ENCODE measurements at regions not wholly inside any gene's neighbourhood (a gene's known extent, or its start where the extent isn't known, plus 50 kb on each side); places are given as distances from the start of the nearest gene placed in this dataset.

DNA sequence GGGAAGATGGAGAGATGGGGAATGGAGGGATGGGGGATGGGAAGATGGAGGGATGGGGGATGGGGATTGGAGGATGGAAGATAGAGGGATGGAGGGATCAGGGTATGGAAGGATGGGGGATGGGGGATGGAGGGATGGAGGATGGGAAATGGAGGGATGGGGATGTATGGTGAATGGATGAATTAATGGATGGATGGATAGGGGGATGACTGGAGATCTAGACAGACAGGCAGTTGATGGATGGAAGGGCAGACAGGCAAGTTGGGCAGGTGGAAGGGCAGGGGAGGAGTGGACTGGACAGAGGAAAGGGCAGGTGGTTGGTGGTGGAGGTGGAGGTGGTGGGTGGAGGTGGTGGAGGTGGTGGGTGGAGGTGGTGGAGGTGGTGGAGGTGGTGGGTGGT is 167.2 kb downstream of the C9orf50 start:
- no peak for DNase-seq (ENCODE audit: low read depth in 2 of 2)
- no peaks in the 10 kb centered on the region for H3K27me3 ChIP-seq (ENCODE audit: control insufficient read depth, insufficient read depth, low read length)
- no peaks in the 10 kb centered on the region for H3K36me3 ChIP-seq (ENCODE audit: control insufficient read depth, insufficient read depth, low read length)
- H2AFZ ChIP-seq (ENCODE audit: low read length): no peak overlapping the region
- H3K9ac ChIP-seq (ENCODE audit: insufficient read depth, low read length): no peak overlapping the region
- H3K27ac ChIP-seq (ENCODE audit: insufficient read depth, low read length): no peak overlapping the region
- H3K9me3 ChIP-seq (ENCODE audit: control insufficient read depth, insufficient read depth, low read depth, low read length): no peaks in the 10 kb centered on the region
- H3K4me2 ChIP-seq (ENCODE audit: extremely low read depth, insufficient read depth, low read length): no peak overlapping the region
- TF ChIP-seq, protein P1, sequence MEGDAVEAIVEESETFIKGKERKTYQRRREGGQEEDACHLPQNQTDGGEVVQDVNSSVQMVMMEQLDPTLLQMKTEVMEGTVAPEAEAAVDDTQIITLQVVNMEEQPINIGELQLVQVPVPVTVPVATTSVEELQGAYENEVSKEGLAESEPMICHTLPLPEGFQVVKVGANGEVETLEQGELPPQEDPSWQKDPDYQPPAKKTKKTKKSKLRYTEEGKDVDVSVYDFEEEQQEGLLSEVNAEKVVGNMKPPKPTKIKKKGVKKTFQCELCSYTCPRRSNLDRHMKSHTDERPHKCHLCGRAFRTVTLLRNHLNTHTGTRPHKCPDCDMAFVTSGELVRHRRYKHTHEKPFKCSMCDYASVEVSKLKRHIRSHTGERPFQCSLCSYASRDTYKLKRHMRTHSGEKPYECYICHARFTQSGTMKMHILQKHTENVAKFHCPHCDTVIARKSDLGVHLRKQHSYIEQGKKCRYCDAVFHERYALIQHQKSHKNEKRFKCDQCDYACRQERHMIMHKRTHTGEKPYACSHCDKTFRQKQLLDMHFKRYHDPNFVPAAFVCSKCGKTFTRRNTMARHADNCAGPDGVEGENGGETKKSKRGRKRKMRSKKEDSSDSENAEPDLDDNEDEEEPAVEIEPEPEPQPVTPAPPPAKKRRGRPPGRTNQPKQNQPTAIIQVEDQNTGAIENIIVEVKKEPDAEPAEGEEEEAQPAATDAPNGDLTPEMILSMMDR (conservative IDR thresholded peaks at IDR 0.05 in 1 of 2, IDR thresholded peaks at IDR 0.05 in 1 of 2; ENCODE audit: low read depth in 1 of 2, low read length in 2 of 2): no peak
- TF ChIP-seq EZH2 (IDR thresholded peaks at IDR 0.05; ENCODE audit: low read length, missing control alignments): no peak
- H3K4me3 ChIP-seq (replicated peaks in 1 of 4; ENCODE audit: control extremely low read depth in 1 of 4, insufficient read depth in 1 of 4, low read depth in 3 of 4, low read length in 4 of 4): no peak overlapping the region
- H4K20me1 ChIP-seq (ENCODE audit: control insufficient read depth, extremely low read depth, insufficient read depth, low read length): no peaks in the 10 kb centered on the region
- no peaks in the 10 kb centered on the region for H3K79me2 ChIP-seq (ENCODE audit: control insufficient read depth, insufficient read depth, low read length)
- peaks cover 8% of the 10 kb centered on the region for H3K4me1 ChIP-seq (ENCODE audit: control insufficient read depth, extremely low read depth, insufficient read depth, low read length)

DNA sequence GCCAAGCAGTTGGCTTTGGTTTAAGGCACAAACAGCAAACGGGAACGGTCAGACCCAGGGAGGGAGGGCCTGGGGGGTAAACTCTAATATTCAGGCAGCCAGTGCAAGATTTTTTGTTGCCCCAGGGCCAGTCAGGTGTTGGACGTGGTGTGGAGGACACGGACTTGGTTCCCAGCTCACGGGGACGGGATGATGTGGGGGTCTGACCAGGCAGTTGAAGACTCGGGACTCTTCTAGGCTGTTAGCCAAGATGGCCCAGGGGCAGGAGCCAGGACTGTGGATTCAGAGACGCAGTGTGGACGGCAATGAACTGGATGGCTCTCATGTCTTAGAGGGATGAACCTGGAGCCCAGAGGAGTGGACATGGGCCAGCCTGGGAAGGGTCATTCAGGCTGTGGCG is 169.2 kb downstream of the C9orf50 start:
- no peak for TF ChIP-seq EZH2 (IDR thresholded peaks at IDR 0.05; ENCODE audit: low read length, missing control alignments)
- TF ChIP-seq, protein P1 (conservative IDR thresholded peaks at IDR 0.05 in 1 of 2, IDR thresholded peaks at IDR 0.05 in 1 of 2; ENCODE audit: low read depth in 1 of 2, low read length in 2 of 2): no peak
- no peak overlapping the region for H3K9ac ChIP-seq (ENCODE audit: insufficient read depth, low read length)
- no peak for DNase-seq (ENCODE audit: low read depth in 2 of 2)
- no peaks in the 10 kb centered on the region for H3K9me3 ChIP-seq (ENCODE audit: control insufficient read depth, insufficient read depth, low read depth, low read length)
- H3K79me2 ChIP-seq (ENCODE audit: control insufficient read depth, insufficient read depth, low read length): no peaks in the 10 kb centered on the region
- H3K27ac ChIP-seq (ENCODE audit: insufficient read depth, low read length): no peak overlapping the region
- no peak overlapping the region for H3K4me2 ChIP-seq (ENCODE audit: extremely low read depth, insufficient read depth, low read length)
- H3K36me3 ChIP-seq (ENCODE audit: control insufficient read depth, insufficient read depth, low read length): no peaks in the 10 kb centered on the region
- H3K4me3 ChIP-seq (replicated peaks in 1 of 4; ENCODE audit: control extremely low read depth in 1 of 4, insufficient read depth in 1 of 4, low read depth in 3 of 4, low read length in 4 of 4): no peak overlapping the region
- no peaks in the 10 kb centered on the region for H3K27me3 ChIP-seq (ENCODE audit: control insufficient read depth, insufficient read depth, low read length)
- H2AFZ ChIP-seq (ENCODE audit: low read length): no peak overlapping the region
- H3K4me1 ChIP-seq (ENCODE audit: control insufficient read depth, extremely low read depth, insufficient read depth, low read length): no peaks in the 10 kb centered on the region
- H4K20me1 ChIP-seq (ENCODE audit: control insufficient read depth, extremely low read depth, insufficient read depth, low read length): no peaks in the 10 kb centered on the region

DNA sequence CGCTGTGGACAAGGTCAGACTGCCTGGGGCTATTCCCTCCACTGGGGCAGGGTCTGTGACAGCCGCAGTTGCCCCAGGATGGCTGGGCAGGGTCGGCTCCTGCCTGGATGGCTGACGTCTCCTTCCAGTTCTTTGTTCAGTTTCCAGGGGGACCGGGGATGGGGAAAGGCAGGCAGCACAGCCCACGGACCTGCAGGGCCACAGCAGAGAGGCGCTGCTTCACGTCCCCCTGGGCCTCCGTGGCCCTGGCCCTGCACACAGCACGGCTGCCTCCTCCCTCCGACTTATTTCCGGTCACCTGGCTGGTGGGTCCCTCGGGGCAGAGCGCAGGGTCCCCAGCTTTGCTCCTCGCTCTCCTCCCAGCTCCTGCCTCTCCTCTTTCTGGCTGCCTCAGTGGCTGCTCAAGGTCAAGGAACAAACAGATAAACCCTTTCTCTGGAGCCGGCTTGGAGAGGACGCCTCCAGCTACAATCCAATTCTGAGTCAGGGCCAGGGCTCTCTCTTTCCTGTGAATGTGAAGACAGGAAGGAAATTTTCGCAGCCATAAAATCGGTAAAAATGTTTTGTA is 169.7 kb downstream of the C9orf50 start:
- no peak overlapping the region for H3K9ac ChIP-seq (ENCODE audit: insufficient read depth, low read length)
- TF ChIP-seq EZH2 (IDR thresholded peaks at IDR 0.05; ENCODE audit: low read length, missing control alignments): no peak
- TF ChIP-seq, protein P1 (conservative IDR thresholded peaks at IDR 0.05 in 1 of 2, IDR thresholded peaks at IDR 0.05 in 1 of 2; ENCODE audit: low read depth in 1 of 2, low read length in 2 of 2): no peak
- no peaks in the 10 kb centered on the region for H3K36me3 ChIP-seq (ENCODE audit: control insufficient read depth, insufficient read depth, low read length)
- no peak overlapping the region for H3K4me2 ChIP-seq (ENCODE audit: extremely low read depth, insufficient read depth, low read length)
- H3K9me3 ChIP-seq (ENCODE audit: control insufficient read depth, insufficient read depth, low read depth, low read length): no peaks in the 10 kb centered on the region
- no peak overlapping the region for H3K27ac ChIP-seq (ENCODE audit: insufficient read depth, low read length)
- H3K4me3 ChIP-seq (replicated peaks in 1 of 4; ENCODE audit: control extremely low read depth in 1 of 4, insufficient read depth in 1 of 4, low read depth in 3 of 4, low read length in 4 of 4): no peak overlapping the region
- no peak for DNase-seq (ENCODE audit: low read depth in 2 of 2)
- peak overlapping the region; percentile 7 for H2AFZ ChIP-seq (ENCODE audit: low read length)
- H3K4me1 ChIP-seq (ENCODE audit: control insufficient read depth, extremely low read depth, insufficient read depth, low read length): no peaks in the 10 kb centered on the region
- H4K20me1 ChIP-seq (ENCODE audit: control insufficient read depth, extremely low read depth, insufficient read depth, low read length): no peaks in the 10 kb centered on the region
- H3K79me2 ChIP-seq (ENCODE audit: control insufficient read depth, insufficient read depth, low read length): no peaks in the 10 kb centered on the region
- no peaks in the 10 kb centered on the region for H3K27me3 ChIP-seq (ENCODE audit: control insufficient read depth, insufficient read depth, low read length)

Data from fibroblast of lung (primary cell).